Nephron (organoid): ENCODE measurements at regions not wholly inside any gene's neighbourhood (a gene's known extent, or its start where the extent isn't known, plus 50 kb on each side); places are given as distances from the start of the nearest gene placed in this dataset.
"Not testable (repeated sequence)": the region's sequence is repeated elsewhere in the genome, so short reads cannot be mapped to it uniquely, and the experiment has no call there.

Experiments used
- H3K27ac Mint-ChIP-seq, 3 experiments: 2 replicates each; pipeline ENCODE4 v1.8.0; 2020; ENCODE audit warnings: mixed read lengths in 3 of 3, mild to moderate bottlenecking in 2 of 3, moderate library complexity in 1 of 3
- H3K27me3 Mint-ChIP-seq: 2 replicates; pipeline ENCODE4 v1.8.0; 2021; ENCODE audit warnings: low read depth, mild to moderate bottlenecking, moderate library complexity, mixed read lengths
- H3K36me3 Mint-ChIP-seq: 2 replicates; pipeline ENCODE4 v1.8.0; 2020; ENCODE audit warnings: low read depth, mixed read lengths
- H3K4me1 Mint-ChIP-seq: 2 replicates; pipeline ENCODE4 v1.8.0; 2020; ENCODE audit warnings: mixed read lengths
- H3K4me3 Mint-ChIP-seq, 3 experiments: 2 replicates each; pipeline ENCODE4 v1.8.0; 2020; ENCODE audit warnings: mild to moderate bottlenecking in 3 of 3, mixed read lengths in 3 of 3, moderate library complexity in 2 of 3
- H3K9me3 Mint-ChIP-seq: 2 replicates; pipeline ENCODE4 v1.8.0; 2020; ENCODE audit warnings: mixed read lengths
- CTCF ChIP-seq, 3 experiments: fragments of 200-600 bp; sonication (generic); IDR thresholded peaks; one replicate each; pipeline ENCODE4 v1.5.0; 2021; ENCODE audit warnings: antibody characterized with exemption in 3 of 3; ENCODE audit not compliant: unreplicated experiment in 3 of 3

GRCh38 chrX:99988532-99988931 is 421.5 kb downstream of the PCDH19 start:
- H3K4me3 Mint-ChIP-seq, H3K27me3 Mint-ChIP-seq, H3K27ac Mint-ChIP-seq, H3K36me3 Mint-ChIP-seq, H3K9me3 Mint-ChIP-seq, H3K4me1 Mint-ChIP-seq: not testable (repeated sequence)

DNA sequence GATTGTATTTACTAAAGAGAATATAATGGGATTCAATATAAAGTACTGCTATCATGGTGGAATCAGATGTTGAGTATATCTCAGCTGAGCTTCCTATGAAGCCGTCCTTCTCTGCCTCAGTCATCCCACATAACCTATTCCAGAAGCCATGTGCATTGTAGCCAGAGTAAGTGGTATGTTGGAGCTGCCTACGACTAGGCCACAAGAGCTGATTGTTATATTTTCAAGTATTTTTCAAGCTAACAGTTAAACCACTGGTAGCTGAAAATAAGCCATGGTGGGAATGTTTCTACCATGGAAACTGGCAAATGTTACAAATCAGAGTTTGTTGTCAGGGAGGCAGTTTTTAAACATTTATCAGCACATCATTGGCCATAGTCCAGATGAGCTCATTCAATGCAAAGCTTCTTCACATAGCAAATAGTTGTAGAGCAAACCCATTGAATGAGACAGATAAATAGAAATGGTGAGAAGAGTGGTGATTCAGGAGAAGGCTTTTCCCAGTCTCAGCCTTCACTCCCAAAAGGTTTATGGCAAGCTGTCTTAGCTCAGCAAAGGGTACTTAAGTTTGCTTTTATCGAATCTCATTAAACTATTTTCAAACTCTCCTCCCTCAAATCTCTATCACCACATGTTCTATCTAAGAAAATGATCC is 436.4 kb downstream of the PCDH19 start:
- no peak for TF ChIP-seq CTCF (IDR thresholded peaks at IDR 0.05; ENCODE audit: unreplicated experiment in 3 of 3)
- Mint-ChIP-seq H3K4me1 (no peaks in the 10 kb centered on the region), H3K4me3 (no peak overlapping the region), H3K9me3 (no peaks in the 10 kb centered on the region), H3K36me3 (no peaks in the 10 kb centered on the region), H3K27ac (no peak overlapping the region), H3K27me3 (no peaks in the 10 kb centered on the region)

- Mint-ChIP-seq H3K36me3 (no peaks in the 10 kb centered on the region), H3K4me1 (no peaks in the 10 kb centered on the region), H3K4me3 (no peak overlapping the region), H3K9me3 (no peaks in the 10 kb centered on the region), H3K27ac (no peak overlapping the region), H3K27me3 (peaks cover 5% of the 10 kb centered on the region)
- no peak for TF ChIP-seq CTCF (IDR thresholded peaks at IDR 0.05; ENCODE audit: unreplicated experiment in 3 of 3)
These were observed 470.2 kb downstream of the PCDH19 start for GRCh38 chrX:99939883-99940232.

DNA sequence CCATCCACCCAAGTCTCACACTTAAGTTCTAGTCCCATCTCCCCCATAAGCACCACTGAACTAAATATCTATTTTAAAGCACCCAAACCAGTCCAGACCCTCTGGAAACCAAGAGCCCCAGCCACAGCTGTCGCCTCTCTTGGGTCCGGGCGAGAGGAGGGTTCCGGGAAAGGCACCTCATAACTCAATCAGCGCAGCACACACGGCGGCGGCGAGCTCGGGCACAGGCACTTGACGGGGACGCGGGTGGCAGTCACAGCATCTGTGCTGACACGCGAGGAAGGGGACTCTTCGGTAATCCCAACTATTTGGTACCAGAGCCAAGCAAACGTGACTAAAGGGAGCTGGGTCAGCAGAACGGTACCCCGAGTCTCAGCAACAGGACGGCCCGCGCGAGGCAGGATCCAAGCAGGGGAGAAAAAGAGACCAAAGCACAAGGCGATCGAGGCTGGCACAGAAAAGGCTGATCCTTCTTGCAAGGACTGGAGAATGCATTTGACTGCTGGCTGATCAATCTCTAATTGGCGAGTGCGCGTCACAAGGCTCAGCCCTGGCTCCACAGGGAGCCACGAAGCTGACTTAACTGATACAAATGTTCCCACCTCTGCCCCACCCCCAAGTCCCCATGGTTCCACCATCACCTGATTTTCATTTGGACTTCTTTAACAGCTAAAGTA is 470.7 kb downstream of the PCDH19 start:
- not testable (repeated sequence) for H3K4me3 Mint-ChIP-seq, H3K27ac Mint-ChIP-seq, H3K9me3 Mint-ChIP-seq, H3K27me3 Mint-ChIP-seq, H3K36me3 Mint-ChIP-seq, H3K4me1 Mint-ChIP-seq

DNA sequence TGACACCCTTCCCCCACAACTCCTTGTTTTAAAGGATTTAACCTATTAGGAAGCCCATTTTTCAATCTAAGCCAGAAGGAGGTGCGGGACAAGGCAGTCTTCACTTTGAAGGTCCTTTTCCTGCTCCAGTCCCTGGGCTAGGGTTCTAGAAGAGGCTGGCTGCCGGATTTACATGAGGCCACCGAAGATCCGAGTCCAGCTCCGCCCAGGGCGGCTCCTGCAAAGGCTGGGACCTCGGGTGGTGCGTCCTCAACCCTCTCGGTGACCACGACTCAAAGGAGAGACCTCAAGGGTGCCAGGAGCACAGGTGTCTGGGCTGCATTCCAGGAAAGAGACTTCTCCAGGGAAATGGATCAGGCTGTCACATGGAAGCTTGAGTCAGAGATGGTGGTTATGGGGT is 471.6 kb downstream of the PCDH19 start:
- TF ChIP-seq CTCF (IDR thresholded peaks at IDR 0.05; ENCODE audit: unreplicated experiment in 3 of 3) = no peak
- Mint-ChIP-seq H3K36me3 (no peaks in the 10 kb centered on the region), H3K4me1 (no peaks in the 10 kb centered on the region), H3K9me3 (no peaks in the 10 kb centered on the region), H3K27me3 (peaks cover 5% of the 10 kb centered on the region), H3K27ac (no peak overlapping the region), H3K4me3 (no peak overlapping the region)

DNA sequence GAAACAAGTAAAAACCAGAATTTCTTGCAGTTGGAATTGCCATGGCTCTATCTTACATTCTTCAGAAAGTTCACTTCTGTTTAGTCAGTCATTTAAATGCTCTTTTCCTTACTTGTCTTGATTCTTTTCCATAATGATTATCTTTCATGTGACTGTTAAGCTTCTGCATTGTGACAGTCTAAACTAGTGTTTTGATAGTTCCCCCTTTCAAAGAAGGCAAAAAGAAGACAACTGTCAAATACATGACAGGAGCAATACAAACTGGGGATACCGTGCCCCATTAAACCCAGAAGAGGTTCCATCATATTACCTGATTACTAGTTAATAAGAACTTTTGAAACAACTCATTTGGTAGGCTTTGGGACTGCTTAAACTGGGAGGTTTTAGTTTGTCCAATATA is 476.2 kb downstream of the PCDH19 start:
- no peaks in the 10 kb centered on the region for H3K27me3 Mint-ChIP-seq
- H3K36me3 Mint-ChIP-seq = no peaks in the 10 kb centered on the region
- no peak for TF ChIP-seq CTCF (IDR thresholded peaks at IDR 0.05; ENCODE audit: unreplicated experiment in 3 of 3)
- H3K27ac Mint-ChIP-seq = no peak overlapping the region
- H3K4me1 Mint-ChIP-seq = no peaks in the 10 kb centered on the region
- no peak overlapping the region for H3K4me3 Mint-ChIP-seq
- H3K9me3 Mint-ChIP-seq = no peaks in the 10 kb centered on the region

DNA sequence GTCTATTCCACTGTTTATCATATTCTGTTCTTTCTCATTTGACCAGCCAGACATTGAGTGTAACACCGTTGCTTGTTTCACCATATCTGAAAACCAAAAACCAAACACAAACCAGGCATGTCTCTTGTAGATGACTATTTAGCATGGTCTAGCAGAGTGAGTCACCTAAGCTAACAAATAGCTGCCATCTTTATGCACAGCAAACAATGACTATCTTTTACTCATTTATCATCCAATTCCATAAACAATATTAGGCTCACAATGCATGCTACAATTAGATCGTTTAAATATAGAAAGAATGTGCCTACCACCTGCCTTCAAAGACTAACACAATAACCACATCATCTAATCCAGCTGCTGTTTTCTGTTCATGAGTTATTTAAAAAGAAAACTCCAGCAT is 495.4 kb downstream of the PCDH19 start:
- no peak for TF ChIP-seq CTCF (IDR thresholded peaks at IDR 0.05; ENCODE audit: unreplicated experiment in 3 of 3)
- H3K27ac Mint-ChIP-seq = peak overlapping the region in 2 of 3 experiments; percentile 21 to 34
- H3K9me3 Mint-ChIP-seq = no peaks in the 10 kb centered on the region
- no peaks in the 10 kb centered on the region for H3K36me3 Mint-ChIP-seq
- H3K27me3 Mint-ChIP-seq = no peaks in the 10 kb centered on the region
- H3K4me1 Mint-ChIP-seq = peaks cover 33% of the 10 kb centered on the region
- H3K4me3 Mint-ChIP-seq = no peak overlapping the region
